ENCODE measurements at regions not wholly inside any gene's neighbourhood (a gene's known extent, or its start where the extent isn't known, plus 50 kb on each side); places are given as distances from the start of the nearest gene placed in this dataset.
"Not testable (repeated sequence)": the region's sequence is repeated elsewhere in the genome, so short reads cannot be mapped to it uniquely, and the experiment has no call there.

DNA sequence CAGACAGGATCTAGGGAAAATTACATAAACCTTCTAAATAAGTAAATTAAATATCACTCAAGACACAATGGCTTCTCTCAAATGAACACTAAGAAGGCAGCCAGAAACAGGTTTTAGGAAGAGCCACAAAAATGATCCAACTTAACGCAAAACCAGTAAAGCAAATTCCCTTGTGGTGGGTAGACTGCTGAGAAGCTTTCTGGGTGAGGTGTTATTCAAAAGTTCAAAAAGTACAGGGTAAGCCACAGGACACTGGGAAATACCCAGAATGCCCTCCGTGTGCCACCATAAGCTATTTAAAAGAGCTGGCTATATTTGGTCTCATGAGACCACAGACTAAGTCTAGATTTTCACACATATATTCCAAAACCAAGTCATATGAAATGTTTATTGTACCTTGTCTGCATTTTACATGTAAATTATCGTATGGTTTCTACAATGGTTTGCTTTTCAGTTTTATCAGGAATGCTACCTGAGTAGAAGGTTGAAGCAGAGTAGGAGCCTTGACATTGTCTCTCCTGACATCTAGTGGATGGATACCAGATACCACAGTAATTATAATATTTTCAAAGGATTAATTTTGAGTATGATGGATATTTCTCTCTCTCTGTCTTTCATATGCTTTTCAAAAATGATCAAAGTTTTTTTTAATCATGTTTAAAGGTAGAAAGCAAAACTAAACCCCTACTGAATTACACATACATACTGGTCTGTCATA is 109.3 kb upstream of the KLHL13 start:
- no peak overlapping the region for H3K4me3 ChIP-seq (ENCODE audit: low read depth, low read length)
- TF ChIP-seq, protein P1, sequence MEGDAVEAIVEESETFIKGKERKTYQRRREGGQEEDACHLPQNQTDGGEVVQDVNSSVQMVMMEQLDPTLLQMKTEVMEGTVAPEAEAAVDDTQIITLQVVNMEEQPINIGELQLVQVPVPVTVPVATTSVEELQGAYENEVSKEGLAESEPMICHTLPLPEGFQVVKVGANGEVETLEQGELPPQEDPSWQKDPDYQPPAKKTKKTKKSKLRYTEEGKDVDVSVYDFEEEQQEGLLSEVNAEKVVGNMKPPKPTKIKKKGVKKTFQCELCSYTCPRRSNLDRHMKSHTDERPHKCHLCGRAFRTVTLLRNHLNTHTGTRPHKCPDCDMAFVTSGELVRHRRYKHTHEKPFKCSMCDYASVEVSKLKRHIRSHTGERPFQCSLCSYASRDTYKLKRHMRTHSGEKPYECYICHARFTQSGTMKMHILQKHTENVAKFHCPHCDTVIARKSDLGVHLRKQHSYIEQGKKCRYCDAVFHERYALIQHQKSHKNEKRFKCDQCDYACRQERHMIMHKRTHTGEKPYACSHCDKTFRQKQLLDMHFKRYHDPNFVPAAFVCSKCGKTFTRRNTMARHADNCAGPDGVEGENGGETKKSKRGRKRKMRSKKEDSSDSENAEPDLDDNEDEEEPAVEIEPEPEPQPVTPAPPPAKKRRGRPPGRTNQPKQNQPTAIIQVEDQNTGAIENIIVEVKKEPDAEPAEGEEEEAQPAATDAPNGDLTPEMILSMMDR (IDR thresholded peaks at IDR 0.05; ENCODE audit: low read depth, low read length) = peak; percentile 32
- in situ Hi-C loops (cut with HindIII; ENCODE audit: low sequenced_read_pairs) = no loop called here
- DNase-seq (ENCODE audit: low read depth, low spot score) = peak; percentile 46

DNA sequence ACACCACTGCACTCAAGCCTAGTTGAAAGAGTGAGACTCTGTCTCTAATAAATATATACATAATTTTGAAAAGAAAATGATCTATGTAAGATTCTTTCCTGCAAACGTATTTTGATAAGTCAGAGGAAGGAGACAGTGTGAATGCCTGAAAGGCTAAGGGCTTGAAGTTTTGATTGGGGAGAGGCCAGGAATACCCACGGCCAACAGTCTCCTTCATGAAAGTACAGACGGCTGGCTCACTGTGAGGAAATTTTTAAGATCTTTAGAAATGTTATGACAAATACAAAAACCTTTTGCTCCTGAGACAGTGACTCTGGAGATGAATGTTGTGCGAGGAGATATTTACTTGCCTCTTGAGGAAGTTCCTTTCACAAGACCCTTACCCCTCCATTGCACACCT is 111.4 kb upstream of the KLHL13 start:
- peak; percentile 27 for DNase-seq (ENCODE audit: low read depth, low spot score)
- in situ Hi-C loops (cut with HindIII; ENCODE audit: low sequenced_read_pairs) = no loop called here
- H3K4me3 ChIP-seq (ENCODE audit: low read depth, low read length) = no peak overlapping the region
- TF ChIP-seq, protein P1 (IDR thresholded peaks at IDR 0.05; ENCODE audit: low read depth, low read length) = no peak

DNA sequence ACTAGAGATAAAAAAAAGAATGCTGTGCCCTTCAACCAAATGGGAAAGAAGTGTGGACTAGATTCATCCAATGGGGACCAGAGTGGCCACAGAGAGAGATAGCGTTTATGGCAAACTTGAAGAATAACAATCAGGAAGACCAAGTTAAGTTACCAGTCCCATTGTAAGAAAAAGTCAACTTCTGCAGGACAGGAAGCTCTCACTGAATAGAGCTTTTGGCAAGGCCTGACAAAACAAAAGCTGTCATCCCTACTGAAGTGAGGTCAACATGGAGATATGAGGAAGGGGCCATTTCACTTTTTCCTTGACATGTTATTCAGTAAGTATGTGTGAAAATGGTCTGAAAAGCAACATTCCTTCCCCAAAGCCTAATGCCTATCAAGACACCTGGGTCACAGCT is 111.8 kb upstream of the KLHL13 start:
- H3K4me3 ChIP-seq (ENCODE audit: low read depth, low read length) = no peak overlapping the region
- in situ Hi-C loops (cut with HindIII; ENCODE audit: low sequenced_read_pairs) = no loop called here
- TF ChIP-seq, protein P1 (IDR thresholded peaks at IDR 0.05; ENCODE audit: low read depth, low read length) = no peak
- DNase-seq (ENCODE audit: low read depth, low spot score) = no peak

DNA sequence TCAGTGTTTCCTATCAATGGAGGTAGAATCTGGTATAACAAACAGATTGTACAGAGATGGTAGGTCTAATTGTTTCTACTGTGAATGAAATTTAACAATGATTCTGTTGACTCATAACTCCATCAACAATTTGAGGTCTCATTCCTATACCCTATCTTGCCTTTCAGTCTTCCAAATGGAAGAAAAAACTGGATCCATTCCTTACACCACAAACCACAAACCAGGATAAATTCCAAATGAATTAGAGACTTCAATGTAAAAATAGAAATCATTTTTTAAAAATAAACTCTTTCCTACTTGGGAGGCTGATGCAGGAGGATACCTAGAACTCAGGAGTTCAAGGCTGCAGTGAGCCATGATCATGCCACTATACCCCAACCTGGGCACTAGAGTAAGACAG is 114.4 kb upstream of the WDR44 start:
- in situ Hi-C loops (cut with HindIII; ENCODE audit: low sequenced_read_pairs) = no loop called here
- peak; percentile 45 for DNase-seq (ENCODE audit: low read depth, low spot score)
- TF ChIP-seq, protein P1 (IDR thresholded peaks at IDR 0.05; ENCODE audit: low read depth, low read length) = no peak
- H3K4me3 ChIP-seq (ENCODE audit: low read depth, low read length) = no peak overlapping the region

DNA sequence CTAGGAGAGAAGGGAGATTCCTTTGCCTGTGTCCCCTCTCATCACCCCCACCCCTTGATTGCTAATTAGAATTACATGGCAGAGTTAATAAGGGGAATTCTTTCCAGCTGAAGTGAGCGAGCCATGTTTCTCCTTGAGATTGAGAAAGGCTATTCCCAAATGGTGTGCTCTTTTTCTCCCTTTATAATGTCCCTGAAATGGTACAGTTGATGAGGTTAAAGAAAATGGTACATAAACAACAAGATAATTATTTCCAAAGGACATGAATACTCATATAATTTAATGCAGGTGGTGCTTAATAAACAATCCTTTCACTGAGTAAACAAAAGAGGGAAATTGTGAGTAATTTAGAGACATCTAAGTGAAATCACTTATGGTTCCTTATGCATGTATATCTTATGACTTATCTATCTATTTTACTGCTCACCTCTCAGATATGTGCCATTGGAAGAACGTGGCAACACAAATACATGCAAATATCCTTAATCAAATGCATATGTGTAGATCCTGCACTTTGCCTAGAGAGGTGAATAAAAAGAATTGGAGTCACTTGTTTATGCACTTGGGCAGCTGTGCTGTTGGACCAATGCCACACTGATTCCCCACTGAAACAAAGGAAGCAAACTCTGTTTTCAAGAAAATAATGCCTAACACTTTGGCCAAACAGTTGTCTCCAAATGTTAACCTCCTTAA is 106.6 kb upstream of the WDR44 start:
- in situ Hi-C loops (cut with HindIII; ENCODE audit: low sequenced_read_pairs) = no loop called here
- H3K4me3 ChIP-seq (ENCODE audit: low read depth, low read length) = no peak overlapping the region
- DNase-seq (ENCODE audit: low read depth, low spot score) = no peak
- TF ChIP-seq, protein P1 (IDR thresholded peaks at IDR 0.05; ENCODE audit: low read depth, low read length) = no peak

DNA sequence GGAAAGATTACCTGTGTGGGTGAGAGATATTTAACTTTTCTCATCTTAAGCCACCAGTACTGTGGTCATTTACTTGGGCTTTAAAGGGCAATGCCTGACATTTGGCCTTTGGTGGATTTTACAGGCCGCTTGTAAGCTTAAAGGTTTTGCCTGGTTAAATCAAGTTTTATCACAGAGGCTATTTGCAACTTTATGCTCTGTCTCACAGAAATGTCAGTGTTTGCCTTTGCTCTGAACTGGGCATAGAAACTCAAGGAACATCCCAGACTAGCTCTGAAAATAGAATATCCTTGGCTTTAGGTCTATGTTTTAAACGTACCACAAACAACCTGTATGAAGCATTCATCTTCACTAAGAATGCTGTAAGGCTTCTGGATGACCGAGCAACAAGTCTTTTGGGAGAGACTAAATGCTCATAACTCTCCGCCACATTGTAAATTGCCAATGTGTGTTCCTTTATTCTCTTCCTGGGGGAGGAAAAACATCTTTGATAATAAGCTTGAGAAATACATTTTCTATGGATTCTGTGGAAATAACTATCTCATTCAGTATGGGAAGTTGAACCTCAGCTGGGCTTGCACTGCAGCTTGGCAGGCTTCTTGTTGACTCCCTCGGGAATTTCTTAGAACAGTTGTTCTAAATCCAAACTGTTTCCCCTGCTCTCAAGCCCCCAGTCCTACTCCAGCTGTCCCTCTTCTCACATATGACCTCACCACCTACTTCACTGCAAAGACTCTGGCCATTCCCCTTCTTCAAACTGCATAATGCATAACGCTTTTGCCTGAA is 105.8 kb upstream of the WDR44 start:
- TF ChIP-seq, protein P1 (IDR thresholded peaks at IDR 0.05; ENCODE audit: low read depth, low read length) = no peak
- DNase-seq (ENCODE audit: low read depth, low spot score) = no peak
- in situ Hi-C loops (cut with HindIII; ENCODE audit: low sequenced_read_pairs) = no loop called here

DNA sequence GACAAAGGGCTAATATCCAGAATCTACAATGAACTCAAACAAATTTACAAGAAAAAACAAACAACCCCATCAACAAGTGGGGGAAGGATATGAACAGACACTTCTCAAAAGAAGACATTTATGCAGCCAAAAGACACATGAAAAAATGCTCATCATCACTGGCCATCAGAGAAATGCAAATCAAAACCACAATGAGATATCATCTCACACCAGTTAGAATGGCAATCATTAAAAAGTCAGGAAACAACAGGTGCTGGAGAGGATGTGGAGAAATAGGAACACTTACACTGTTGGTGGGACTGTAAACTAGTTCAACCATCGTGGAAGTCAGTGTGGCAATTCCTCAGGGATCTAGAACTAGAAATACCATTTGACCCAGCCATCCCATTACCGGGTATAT is 98.9 kb upstream of the WDR44 start:
- H3K4me3 ChIP-seq (ENCODE audit: low read depth, low read length); in situ Hi-C loops (cut with HindIII; ENCODE audit: low sequenced_read_pairs); DNase-seq (ENCODE audit: low read depth, low spot score): not testable (repeated sequence)

More for the DNA sequence above, 105.8 kb upstream of the WDR44 start:
- H3K4me3 ChIP-seq (ENCODE audit: low read depth, low read length) = no peak overlapping the region

All from astrocyte of the spinal cord (primary cell).